ENCODE measurements at regions not wholly inside any gene's neighbourhood (a gene's known extent, or its start where the extent isn't known, plus 50 kb on each side); places are given as distances from the start of the nearest gene placed in this dataset.

- DNase-seq (ENCODE audit: low read depth in 2 of 2), result no peak
Measured at GRCh38 chr20:52261792-52262191, 70.2 kb upstream of the ZFP64 start.

GRCh38 chr20:52259295-52259694 is 67.7 kb upstream of the ZFP64 start:
- no peak for DNase-seq (ENCODE audit: low read depth in 2 of 2)

GRCh38 chr20:52256454-52256853 is 64.9 kb upstream of the ZFP64 start:
- no peak for DNase-seq (ENCODE audit: low read depth in 2 of 2)

DNA sequence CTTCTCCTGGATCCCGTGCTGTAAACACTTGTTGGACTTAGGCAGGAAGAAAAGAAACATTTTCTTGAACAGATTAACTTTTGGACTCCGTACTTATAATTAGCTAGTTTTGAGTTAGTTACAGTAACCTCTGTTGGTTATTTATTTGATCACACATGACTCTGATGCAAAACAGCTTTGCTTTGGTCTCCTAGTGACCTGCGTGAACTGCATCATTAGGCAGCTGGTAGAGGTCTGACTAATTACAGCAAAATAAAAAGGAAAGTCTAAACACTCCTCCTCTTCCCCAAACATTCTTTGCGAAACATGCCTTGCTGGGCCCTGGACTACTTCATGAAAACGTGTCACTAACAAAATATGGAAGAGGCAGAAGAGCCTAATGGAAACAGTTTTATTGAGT is 61.1 kb upstream of the ZFP64 start:
- DNase-seq (ENCODE audit: low read depth in 2 of 2), result no peak

GRCh38 chr20:52251827-52252226 is 60.2 kb upstream of the ZFP64 start:
- no peak for DNase-seq (ENCODE audit: low read depth in 2 of 2)

- DNase-seq (ENCODE audit: low read depth in 2 of 2), result no peak
Measured at GRCh38 chr20:52251136-52251700, 59.6 kb upstream of the ZFP64 start.

DNA sequence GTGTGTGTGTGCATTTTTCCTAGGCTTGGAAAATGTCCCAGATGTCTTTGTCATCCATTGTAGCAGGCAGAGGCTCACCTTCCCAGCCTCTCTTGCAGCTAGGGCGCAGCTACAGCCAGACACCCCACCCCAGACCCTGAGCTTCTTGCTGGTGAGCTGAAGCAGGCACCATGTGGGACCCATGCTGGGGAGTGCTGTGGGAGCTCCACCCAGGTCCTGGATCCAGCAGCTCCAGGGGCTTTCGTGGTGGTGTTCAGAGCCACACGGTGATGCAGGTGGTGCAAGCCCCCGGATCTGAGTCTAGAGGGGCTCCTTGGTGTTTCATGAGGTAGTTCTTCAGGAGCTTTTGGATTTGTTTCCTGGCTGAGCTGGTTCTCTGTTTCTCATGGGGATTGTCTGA is 56.0 kb upstream of the ZFP64 start:
- DNase-seq (ENCODE audit: low read depth in 2 of 2), result no peak

GRCh38 chr20:52246366-52246765 is 54.8 kb upstream of the ZFP64 start:
- no peak for DNase-seq (ENCODE audit: low read depth in 2 of 2)

DNA sequence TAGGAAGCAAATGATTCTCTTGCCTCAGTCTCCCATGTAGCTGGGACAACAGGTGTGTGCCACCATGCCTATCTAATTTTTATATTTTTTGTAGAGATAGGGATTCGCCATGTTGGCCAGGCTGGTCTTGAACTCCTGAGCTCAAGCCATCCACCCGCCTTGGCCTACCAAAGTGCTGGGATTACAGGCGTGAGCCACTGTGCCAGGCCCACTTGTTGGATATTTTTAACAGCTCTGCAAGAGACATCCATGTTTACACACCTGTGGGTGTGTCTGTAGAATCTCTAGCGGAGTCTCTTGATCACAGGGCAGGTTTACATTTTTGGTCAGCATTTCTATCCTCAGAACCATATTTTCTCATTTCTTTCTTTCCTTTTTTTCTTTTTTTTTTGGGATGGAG is 53.1 kb upstream of the ZFP64 start:
- no peak for DNase-seq (ENCODE audit: low read depth in 2 of 2)

DNA sequence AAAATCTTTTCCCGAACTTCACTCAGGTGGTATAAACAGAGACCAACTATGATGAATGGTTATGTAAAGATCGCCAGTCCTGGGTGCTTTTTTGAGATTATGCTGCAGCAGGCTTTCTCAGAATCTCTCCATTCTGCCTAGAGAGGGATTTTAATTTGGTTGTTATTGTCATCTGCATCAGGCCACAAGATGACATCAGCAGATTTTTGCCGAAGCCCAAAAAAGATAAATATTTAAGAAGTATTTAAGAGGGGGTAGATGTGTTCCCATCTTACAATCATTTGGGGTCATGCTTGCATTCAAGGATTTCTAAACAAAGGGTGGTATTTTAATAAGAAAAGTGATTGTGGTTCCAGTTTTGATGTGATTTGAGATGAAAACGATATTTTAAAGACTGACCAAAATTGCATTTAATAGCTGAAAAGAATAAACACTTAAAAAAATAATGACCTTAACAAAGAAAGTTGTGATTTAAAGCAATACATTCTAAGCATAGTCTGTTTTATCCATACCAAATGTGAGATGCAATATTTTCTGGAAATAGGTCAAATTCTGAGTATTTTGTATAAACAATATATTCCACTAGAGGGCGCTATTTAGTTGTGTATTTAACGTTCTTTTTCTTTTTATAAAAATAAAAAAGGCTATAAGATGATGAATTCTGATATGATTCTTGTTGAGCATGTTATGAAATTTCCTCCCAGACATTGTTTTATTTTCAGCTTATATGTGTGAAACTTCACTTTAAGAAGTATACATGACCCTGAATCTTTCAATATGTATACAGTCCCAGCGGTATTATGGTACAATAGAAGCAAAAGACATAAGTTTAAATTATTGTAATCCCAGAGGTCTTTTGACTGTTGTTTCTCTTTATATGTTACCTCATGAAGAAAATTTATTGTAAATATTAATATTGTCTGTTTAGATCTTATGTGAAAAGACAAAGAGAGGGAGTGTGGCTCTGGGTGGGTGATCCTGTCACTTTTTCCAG is 51.0 kb upstream of the ZFP64 start:
- no peak for DNase-seq (ENCODE audit: low read depth in 2 of 2)

Data from activated CD8-positive, alpha-beta memory T cell treated with anti-CD3 and anti-CD28 coated beads for 4 hours (primary cell).